HG02870 (cell line): ENCODE measurements at regions not wholly inside any gene's neighbourhood (a gene's known extent, or its start where the extent isn't known, plus 50 kb on each side); places are given as distances from the start of the nearest gene placed in this dataset.
"Not testable (repeated sequence)": the region's sequence is repeated elsewhere in the genome, so short reads cannot be mapped to it uniquely, and the experiment has no call there.

Experiments
- ATAC-seq: cut with Tn5 transposase; IDR thresholded peaks from one replicate; pipeline ENCODE4 v1.9.1; 2021; ENCODE audit warnings: mild to moderate bottlenecking, moderate library complexity; ENCODE audit not compliant: unreplicated experiment

DNA sequence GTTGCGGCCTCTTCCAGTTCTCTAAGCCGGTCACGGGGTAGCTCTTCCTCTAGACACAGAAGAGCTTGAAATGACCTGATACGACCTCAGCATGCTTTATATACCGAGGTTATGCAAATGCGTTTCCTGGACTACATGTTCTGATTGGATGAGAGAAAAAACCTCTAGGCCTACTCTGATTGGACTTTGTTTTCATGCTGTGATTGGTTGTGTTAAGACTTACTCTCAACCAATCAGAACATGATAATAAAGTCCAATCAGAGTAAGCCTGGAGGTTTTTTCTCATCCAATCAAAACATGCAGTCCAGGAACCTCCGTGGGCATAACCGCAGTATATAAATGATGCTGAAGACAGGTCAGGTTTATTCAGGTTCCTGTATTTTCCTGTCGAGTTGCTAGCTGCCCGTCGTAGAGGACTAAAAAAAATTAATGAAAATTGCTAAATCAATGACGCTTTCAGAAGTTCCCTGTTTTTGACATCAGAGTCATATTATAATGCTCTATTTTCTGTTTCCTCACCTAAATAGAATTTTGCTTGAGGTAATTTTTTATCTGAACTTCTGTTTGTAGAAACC lies 177.4 kb downstream of the POTEB3 start:
- no peak for ATAC-seq

DNA sequence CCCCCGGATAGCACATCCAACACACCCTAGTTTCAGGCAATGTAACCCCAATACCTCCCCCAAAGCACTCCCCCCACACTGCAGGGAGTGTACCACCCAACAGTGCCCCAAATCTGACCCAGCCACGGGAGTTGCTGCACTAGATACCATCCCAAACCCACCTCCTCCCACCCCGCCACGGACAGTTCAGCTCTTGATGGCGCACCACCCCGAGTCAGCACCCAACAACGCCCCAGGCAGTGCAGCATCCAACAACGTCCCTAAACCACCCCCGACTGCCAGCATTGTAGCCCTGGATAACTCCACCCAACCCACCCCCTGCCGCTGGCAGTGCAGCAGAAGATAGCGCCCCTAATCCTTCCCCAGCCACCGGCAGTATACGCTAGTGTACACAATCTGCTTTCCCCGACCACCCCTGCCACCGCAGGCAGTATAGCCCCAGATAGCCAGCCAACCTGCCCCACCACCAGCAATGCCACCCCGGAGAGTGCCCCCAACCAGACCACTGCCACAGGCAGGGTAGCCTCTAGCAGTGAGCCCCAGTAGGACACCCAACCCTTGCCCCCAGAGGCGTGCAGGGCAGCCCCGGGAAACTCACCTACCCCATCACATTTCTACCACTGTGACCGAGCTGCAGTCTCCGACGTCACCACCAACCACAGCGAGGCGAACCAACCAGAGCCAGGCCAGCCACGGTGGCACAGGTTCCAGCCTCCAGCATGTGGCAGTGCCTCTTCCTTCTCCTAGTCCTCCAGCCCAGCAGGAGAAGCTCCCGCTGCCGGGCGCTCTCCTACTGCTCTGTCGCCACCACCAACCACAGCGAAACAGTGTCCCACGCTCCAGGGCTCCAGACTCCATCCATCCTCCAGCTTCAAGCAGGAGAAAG lies 178.1 kb downstream of the POTEB3 start:
- no peak for ATAC-seq

- ATAC-seq, result no peak
Observed at GRCh38 chr15:21261396-21261964, 178.8 kb downstream of the POTEB3 start.

DNA sequence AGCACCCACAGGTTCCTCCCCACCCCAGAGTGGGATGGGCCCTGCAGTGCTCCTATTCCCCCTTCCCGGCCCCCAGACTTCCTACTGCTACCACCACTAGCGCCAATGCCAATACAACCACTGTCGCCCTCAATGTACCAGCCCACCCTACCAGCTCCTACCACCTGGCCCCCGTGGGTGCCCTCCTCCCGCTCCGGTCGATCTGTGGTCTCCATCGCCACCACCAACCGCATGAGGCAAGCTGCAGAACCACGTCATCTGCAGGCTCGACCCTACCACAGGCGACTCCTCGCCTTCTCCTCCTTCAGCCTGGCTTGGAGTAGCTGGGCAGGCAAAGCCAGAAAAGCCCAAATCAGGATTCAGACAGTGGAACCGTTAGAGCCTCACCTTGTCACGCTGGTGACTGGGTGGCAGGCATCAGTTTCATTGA lies 179.3 kb downstream of the POTEB3 start:
- ATAC-seq, result no peak

DNA sequence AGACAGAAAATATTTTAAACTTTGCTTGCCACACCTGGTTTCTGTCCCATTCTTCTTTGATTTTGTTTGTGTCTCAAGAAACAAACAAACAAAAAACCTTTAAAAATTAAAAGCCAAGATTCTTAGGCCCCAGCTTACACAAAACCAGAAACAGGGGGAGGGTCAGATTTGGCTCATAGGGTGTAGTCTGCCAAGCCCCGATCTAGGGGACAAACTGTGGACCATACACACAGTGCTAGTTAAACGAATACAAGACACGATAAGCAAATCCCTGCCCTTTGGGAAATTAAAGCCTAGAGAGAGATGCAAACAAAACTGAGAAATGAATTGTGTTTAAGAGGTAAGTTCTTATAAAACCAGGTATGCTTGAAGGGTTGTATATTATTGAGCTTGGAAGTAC lies 181.7 kb downstream of the POTEB3 start:
- ATAC-seq, result not testable (repeated sequence)

DNA sequence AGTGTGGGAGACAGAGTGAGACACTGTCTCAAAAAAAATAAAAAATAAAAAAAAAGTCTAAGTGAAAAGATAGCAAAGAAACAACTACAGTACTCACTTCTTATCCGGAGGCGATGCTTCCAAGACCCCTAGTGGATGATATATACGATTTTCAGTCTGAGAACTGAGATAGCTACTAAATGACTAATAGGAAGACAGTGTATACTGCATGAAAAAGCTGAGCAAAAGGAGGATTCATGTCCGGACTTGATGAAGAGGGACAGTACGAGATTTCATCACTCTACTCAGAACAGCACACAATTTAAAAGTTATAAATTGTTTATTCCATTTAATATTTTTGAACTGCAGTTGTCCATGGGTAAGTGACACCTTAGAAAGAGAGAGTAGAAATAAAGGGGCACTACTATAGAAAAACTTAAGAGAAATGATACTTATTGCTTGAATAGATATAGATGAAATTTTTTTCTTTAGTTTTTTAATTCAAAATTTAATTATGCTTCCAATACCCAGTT lies 190.7 kb downstream of the POTEB3 start:
- ATAC-seq, result not testable (repeated sequence)
